IPS-NIHi7 (cell line): ENCODE measurements at regions not wholly inside any gene's neighbourhood (a gene's known extent, or its start where the extent isn't known, plus 50 kb on each side); places are given as distances from the start of the nearest gene placed in this dataset.
"Not testable (repeated sequence)": the region's sequence is repeated elsewhere in the genome, so short reads cannot be mapped to it uniquely, and the experiment has no call there.

Experiments
- DNase-seq: peaks from one replicate; pipeline ENCODE4 v3.0.0; 2012; ENCODE audit warnings: mixed read lengths; ENCODE audit errors: extremely low spot score

DNA sequence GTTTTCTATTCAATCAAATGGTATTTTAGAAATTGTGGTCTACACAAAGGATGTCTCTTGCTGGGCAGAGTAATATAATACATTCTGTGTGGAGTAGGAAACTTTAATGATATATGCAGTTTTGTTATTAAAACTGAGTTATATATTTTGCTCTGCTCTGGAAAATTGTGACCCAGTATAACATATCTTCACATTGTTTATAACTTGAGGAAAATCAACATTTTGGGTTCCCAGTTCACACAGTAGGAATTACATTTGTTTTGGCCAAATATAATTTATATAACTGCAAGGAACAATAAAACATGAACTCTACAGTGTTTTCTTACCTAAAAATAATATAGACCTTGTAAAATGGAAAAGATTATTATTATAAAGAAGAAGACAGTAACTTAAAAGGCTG lies 372.4 kb downstream of the OSR1 start:
- DNase-seq = no peak

DNA sequence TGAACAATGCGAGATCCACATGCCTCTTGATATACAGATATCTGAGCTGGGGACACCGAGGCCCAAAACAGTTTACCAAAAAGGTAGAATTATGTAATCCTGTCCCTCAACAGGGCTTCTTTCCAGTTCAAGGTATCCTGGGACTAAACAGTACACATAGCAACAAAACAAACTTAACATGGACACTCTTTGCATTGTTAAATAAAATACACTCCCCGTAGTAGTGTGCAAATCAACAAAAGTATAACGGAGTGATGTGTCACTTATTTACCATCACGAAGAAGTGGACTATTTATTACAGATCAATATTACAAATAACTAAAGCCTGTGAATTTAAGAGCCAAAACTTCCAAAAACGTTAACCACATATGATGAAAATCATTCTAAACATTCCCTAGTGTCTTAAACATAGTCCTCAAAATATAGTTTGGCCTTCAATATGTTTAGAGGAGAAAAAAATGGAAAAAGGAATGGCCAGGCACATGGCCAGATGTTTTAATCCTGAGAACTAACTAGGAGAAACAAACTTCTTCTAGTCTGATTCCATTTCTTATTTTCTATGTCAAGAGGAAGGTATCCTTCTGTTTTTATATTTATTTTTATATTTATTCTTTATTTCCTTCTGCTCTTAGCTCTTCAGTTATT lies 377.5 kb downstream of the OSR1 start:
- DNase-seq = no peak

DNA sequence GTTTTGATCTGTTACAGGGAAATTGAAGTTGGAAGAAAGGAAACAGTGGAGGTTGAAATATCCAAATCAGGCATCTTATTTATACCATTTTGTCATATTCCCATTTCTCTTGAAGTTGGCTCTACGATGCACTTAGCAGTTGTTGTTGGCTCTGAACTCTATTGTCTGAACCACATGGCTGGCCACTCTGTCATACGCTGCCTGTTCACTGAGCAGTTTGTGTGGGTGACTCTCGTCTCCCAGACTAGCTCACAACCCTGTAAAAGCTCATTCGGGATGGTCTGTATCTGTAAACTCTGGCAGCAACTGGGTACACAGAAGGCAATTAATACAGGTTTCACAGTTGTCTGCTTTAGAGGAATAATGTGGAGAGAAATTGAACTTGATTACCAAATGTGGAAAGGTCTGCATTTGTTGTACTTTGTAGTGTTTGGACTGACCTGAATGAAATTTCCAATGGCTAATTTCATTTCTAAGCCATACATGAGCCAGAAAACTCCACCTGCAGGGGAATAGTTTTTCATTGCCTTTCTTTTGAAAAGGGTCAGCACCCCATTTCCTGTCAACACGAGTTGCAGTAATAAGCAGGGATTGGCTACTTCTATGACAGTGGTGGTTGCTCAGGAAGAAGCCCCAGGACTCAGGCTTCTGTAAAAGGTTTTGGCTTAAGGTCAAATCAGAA lies 378.2 kb downstream of the OSR1 start:
- no peak for DNase-seq

DNA sequence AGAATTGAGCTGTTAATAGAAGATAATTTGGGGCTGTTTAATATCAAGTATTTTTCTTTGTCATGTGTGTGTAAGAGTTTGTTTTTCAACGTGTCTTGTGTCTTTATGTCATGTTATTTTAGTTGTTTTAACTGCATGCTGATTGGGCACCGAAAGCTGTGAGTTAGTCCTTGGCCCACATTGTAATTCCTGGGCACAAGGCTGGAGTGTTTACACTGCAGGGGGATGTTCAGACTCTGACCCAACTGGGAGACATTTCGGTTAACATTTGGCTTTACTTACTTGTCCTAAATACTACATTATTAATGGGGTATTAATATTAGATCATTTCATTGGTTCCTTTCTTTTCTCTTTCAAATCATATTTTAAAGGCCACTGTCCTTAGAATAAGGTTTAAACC lies 381.0 kb downstream of the OSR1 start:
- no peak for DNase-seq

DNA sequence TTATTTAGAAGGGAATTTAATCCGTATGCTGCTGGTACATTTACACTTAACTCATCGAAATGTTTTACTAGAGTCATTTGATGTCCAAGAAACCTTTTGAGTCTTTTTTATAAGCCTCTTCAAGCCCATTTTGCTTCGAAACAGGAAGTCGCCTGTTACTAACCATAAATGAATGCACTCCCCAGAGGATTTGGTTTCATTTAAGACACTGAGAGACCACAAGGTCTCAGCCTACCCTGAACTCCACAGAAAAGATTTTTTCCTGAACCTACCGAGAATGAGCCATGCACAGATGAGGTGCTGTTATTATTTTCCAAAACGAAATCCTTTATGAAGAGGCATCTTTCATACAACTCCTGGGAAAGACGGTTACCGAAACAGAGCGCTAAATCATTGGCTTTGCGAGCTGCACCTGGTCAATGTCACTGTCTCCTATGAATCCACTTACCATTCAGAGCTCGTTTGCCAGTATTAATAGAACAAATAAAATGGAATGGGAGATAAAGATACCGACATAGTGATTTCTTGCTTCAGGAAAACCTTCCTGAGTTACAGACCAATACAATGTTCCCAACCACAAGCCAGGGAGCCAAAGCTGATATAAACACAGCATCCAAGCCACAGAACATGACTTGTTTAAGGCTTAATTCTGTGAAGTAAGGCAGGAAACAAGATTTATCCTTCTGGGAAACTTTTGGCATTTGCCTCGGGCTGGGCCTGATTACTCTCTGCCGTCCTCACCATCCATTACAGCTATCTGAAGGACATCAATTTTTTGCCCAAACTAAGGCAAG lies 382.1 kb downstream of the OSR1 start:
- no peak for DNase-seq

DNA sequence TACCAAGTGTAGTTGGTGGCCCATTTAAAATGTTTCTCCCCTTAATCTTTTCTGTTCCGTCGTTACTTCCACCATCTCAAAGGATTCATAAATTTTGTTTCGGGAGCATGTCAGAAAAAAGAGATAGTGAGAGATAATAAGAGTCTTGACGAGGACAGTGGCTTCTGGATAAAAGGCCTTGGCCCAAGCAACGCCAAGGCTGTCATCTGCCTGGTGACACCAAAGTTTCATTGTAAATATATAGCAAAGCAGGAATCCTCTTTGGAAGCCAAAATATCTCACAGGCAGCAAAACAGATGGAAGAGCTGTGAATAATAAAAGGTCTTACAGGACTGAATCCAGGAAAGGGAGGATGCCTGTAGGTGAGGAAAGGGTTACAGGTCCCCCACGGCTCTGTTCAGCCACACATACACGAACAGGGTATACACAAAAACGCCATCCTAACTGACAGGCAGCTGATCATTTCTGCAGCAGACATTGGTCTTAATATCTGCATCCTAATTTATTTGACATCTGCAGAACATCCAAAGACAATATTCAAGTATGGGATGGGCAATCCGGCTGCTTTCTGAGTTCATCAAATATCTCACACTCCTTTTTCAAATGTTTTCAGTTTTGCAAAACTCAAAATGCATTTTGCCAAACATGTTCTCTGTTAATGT lies 382.8 kb downstream of the OSR1 start:
- DNase-seq = no peak

DNA sequence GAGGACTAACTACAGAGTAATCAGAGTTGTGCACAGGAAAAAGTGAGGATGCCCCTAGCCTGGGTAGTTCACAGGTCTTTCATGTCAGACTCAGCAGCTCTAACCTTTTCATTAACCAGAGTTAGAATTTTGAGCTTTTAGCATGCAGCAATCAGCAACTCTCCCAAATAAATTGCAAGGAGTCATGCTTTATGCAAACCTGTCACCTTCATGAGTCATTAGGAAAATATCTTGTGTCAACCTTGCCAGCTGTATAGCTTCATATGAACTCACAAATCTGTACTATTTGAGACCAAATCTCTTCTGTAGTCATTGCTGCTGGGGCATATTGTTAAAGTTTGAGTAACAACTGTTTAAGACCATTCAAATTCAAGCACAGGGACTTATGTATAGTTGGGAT lies 382.3 kb upstream of the NT5C1B start:
- DNase-seq = no peak

DNA sequence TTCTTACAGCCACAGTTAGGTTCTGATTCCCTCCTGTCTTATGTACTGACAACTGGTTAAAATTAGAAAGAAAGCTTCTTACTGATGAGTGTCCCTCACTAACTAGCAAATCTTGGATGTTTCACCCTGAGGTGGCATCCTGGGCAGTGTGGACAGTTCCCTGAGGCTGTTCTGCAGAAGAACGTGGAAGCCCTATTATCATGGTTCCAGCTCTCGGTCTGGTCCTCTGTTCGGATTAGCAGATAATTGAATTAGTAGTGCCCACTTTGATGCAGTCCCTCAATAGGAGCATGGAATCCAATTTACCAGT lies 381.7 kb upstream of the NT5C1B start:
- DNase-seq = no peak

DNA sequence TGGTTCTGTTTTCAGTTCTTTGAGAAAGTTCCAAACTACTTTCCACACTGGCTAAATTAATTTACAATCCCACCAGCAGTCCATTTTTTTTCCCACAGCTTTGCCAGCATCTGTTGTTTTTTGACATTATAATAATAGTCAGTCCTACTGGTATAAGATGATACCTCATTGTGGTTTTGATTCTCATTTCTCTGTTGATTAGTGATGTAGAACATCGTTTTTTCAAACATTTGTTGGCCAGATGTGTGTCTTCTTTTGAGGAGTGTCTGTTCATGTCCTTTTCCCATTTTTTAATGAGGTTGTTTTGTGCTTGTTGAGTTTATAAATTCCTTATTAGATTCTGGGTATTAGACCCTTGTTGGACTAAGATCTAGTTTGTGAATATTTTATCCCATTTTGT lies 376.8 kb upstream of the NT5C1B start:
- no peak for DNase-seq

DNA sequence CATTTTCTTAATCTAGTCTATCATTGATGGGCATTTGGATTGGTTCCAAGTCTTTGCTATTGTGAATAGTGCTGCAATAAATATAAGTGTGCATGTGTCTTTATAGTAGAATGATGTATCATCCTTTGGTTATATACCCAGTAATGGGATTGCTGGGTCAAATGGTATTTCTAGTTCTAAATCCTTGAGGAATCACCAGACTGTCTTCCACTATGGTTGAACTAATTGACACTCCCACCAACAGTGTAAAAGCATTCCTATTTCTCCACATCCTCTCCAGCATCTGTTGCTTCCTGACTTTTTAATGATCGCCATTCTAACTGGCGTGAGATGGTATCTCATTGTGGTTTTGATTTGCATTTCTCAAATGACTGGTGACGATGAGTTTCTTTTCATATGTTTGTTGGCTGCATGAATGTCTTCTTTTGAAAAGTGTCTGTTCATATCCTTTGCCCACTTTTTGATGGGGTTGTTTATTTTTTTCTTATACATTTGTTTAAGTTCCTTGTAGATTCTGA lies 374.4 kb upstream of the NT5C1B start:
- DNase-seq = not testable (repeated sequence)

DNA sequence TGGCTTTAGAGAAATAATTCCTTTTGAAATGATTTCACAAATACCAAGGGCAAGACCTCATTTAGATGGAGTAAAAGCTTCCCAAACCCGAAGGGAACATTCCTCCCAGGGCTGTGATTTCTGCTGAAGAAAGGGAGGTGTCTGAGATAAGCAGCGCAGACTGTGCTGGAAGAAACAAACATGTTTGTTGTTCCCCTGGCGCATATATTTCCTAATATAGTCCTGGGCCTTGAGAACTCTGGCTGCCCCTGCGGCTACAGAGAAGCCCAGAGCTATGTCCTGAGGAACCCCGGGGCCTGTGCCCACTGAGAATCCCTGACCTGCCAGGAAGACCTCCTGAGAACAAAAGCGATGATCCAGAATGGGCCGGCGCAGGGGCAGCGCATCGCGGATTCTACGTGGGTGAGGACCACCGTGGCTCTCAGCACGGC lies 372.6 kb upstream of the NT5C1B start:
- DNase-seq = no peak

DNA sequence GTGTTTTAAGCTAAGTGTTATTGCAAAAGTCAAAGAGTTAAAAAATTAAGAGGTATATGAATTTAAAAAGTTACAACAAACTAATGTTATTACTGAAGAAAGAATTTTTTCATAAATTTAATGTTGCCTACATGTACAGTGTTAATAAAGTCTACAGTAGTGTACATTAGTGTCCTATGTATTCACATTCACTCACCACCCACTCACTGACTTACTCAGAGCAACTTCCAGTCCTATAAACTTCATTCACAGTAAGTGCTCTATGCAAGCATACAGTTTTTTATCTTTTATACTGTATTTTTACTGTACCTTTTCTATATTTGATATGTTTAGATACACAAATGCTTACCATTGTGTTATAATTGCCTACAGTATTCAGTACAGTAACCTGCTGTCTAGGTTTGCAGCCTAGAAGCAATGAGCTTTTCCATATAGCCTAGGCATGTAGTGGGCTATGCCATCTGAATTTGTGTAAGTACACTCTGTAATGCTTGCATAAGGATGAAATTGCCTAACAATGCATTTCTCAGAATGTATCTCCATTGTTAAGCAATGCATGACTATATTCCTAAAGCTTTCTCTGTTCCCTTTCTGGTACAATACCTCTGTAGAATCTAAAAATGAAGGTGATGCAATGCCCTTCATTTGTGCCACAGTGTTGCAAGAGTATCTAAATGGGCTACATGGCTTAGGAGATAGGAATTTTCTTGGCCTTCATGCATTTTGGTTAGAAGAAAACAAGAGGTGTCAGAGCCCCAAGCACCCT lies 370.8 kb upstream of the NT5C1B start:
- DNase-seq = no peak

DNA sequence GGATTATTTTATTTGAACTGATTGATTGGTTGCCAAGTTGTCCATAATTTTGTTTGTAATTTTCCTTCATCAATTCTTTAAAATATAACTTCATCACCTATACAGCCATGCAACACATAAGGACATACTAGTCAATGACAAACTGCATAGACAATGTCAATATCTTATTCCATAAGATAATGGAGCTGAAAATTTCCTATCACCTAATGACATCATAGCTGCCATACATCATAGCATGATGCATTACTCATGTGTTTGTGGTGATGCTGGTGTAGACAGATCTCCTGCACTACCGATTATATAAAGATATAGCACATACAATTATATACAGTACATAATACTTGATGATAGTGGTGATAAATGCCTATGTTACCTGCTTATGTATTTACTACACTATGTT lies 369.8 kb upstream of the NT5C1B start:
- DNase-seq = no peak

DNA sequence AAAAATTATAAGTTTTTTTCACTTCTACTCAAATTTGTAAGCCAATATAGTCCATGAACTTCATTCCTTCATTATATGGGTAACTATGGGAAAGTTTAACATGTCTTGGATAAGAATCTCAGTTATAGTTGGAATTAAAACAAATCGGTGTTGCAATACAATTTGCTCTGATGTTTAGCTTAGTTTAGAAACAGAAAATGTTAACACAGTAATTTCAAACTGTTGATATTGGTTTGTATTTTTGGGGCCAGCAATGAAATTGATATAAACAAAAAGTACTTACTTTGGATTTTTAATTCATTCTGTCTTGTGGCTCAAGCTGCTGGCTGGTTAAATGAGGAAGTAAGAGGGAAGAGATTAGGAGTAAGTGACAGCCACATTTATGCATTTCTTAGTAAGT lies 368.5 kb upstream of the NT5C1B start:
- DNase-seq = no peak

DNA sequence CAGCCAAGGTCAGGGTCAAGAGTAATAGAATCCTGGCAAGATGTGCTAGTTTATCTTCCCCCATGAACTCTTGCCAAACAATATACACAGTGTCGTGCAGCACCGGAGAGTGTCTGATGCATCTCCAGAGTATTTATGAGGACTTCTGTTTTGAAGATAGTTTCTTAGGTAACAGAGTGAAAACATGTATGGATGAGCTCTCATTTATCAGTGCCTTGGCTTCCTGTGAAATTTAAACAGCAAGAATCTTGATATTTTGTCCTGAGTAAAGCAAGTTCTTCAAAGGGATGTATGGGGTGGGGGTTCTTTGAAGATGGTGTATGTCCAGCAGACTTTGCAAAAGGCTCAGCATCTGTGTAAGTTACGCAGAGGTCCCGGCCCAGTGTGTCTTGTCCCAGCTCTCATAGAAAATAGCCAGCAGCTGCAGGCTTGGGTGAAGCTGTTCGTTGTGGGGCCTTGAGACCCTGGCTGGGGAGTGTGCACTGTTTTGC lies 361.0 kb upstream of the NT5C1B start:
- DNase-seq = no peak

DNA sequence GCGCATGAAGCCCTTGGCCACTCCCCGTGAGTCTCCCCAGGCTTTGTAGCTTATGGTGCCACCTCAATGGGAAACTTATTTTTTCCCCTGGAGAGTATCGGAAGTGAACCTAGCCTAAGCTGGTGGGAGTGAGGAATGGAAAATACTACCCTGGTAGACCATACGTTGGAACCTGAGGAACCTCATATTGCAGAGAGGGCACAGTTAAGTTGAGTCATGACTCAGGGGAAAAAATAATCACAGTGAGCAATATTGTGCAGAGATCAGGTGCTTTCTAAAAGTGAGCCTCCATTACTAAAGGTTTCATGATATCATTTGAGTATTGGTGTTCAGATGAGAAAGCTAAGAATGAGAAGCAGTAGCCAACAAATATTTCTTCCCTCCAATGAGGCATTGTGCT lies 360.5 kb upstream of the NT5C1B start:
- DNase-seq = no peak

DNA sequence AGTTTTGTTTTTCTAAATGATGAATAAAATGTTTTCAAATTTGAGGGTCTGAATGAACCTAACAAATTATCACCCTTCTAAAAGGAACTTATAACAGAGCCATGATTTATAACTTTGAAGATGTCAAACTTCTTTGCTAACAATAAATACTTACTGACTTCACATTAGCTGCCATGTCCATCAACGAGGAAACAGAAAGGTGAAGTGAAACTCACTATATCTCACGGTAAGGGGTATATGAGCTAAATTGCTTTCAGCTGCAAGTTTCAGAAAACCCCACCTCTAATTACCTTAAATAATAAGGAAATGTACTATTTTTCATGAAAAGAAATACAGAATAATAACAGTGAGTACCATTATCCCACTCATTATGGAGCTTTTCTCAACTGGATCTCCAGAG lies 350.8 kb upstream of the NT5C1B start:
- DNase-seq = no peak

DNA sequence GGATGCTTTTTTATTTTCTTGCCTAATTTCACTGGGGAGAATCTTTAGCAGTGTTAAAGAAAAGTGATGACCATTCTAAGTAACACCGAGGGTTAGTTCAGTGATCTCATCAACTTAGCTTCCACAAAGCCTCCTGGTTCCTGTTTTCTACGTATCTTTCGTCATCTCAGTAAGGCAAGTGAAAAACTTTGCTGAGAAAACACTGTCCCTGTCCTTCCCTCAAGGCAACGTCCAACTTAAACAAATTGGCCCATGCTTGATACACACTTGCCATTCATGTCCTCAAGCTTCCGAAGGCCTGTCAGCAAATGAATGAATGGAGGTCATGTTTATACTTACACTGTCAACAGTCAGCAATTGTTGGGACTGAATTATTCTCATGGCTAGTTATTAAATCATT lies 350.4 kb upstream of the NT5C1B start:
- DNase-seq = not testable (repeated sequence)

DNA sequence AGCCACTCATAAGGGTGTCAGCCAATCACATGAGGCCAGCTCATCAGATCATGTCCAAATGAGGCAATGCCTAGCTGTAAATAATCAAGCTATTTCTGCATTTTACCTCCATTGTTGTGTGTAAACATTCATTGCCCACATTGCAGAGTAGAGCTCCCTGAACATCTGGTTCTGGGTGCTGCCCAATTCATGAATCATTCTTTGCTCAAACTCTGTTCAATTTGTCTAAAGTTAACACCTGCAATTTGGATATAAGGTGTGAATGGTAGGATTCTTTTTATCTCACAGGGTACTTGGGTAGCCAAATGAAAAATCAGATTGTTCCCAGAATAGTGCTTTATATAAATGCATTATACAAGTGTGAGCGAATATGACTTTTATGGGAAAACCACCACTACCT lies 345.5 kb upstream of the NT5C1B start:
- no peak for DNase-seq

DNA sequence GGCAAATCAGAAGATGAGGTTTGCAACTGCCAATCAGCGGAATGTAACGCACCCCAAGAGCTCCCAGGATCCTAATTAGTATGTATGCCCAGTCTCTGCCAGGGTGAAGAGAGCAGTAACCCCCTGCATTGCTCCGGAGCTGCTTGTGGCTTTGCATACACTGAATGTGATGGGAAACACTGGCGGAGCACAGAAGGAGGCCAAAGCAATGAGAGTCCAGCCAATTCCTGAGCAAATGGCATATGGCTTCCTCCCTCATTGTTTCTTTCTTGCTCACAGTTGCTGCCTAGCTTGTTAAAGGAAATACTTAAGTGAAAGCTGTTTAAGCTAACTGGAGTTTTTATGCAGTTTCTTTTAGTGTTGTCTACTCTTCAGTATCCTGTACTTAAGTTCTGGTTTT lies 343.5 kb upstream of the NT5C1B start:
- DNase-seq = no peak

DNA sequence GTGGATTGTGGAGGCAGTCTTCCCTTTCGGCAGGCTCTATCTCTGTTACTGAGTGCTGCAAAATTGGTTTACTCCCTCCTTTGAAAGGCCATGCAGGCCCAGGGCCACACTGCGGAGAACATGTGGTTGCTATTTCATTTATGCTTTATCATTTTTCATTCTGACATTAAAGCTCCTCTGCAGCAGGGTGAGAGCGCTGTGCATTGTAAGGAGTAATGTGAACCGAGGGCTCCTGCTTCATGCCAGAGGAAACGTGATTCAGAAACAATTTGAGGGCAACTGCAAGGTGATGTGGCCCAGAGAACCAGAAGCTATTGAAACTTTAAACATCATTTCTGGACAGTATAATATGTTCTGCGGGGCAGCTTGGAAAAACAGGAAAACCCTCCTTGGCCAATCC lies 341.6 kb upstream of the NT5C1B start:
- no peak for DNase-seq
